GM23248 (cell line): ENCODE measurements at regions not wholly inside any gene's neighbourhood (a gene's known extent, or its start where the extent isn't known, plus 50 kb on each side); places are given as distances from the start of the nearest gene placed in this dataset.

ENCODE experiments used
- EZH2 ChIP-seq: fragments of 200-600 bp; sonication (generic); IDR thresholded peaks from 2 replicates; pipeline ENCODE4 v1.6.1; 2018; ENCODE audit warnings: antibody characterized with exemption, mild to moderate bottlenecking; ENCODE audit not compliant: insufficient read depth, poor library complexity, severe bottlenecking
- EZH2phosphoT487 ChIP-seq: fragments of 200-600 bp; sonication (generic); IDR thresholded peaks from 2 replicates; pipeline ENCODE4 v1.6.1; 2018; ENCODE audit warnings: antibody characterized with exemption, moderate library complexity, mild to moderate bottlenecking, low read depth; ENCODE audit not compliant: insufficient read depth

- TF ChIP-seq EZH2 (no peak), EZH2phosphoT487 (no peak)
These were observed 247.7 kb upstream of the TLE3 start for GRCh38 chr15:70345251-70346019.
